GM10266 (cell line): ENCODE measurements at regions not wholly inside any gene's neighbourhood (a gene's known extent, or its start where the extent isn't known, plus 50 kb on each side); places are given as distances from the start of the nearest gene placed in this dataset.
A peak's percentile ranks its signal among the peaks of the same experiment; 100 is the strongest.

ENCODE experiments used
- DNase-seq: peaks from one replicate; pipeline ENCODE4 v3.0.0; 2012; ENCODE audit errors: extremely low spot score
- CTCF ChIP-seq: IDR thresholded peaks from 2 replicates; pipeline ENCODE4 v1.5.1; 2012; ENCODE audit warnings: mild to moderate bottlenecking, low read depth; ENCODE audit not compliant: control insufficient read depth, insufficient read depth; ENCODE audit errors: missing control alignments

DNA sequence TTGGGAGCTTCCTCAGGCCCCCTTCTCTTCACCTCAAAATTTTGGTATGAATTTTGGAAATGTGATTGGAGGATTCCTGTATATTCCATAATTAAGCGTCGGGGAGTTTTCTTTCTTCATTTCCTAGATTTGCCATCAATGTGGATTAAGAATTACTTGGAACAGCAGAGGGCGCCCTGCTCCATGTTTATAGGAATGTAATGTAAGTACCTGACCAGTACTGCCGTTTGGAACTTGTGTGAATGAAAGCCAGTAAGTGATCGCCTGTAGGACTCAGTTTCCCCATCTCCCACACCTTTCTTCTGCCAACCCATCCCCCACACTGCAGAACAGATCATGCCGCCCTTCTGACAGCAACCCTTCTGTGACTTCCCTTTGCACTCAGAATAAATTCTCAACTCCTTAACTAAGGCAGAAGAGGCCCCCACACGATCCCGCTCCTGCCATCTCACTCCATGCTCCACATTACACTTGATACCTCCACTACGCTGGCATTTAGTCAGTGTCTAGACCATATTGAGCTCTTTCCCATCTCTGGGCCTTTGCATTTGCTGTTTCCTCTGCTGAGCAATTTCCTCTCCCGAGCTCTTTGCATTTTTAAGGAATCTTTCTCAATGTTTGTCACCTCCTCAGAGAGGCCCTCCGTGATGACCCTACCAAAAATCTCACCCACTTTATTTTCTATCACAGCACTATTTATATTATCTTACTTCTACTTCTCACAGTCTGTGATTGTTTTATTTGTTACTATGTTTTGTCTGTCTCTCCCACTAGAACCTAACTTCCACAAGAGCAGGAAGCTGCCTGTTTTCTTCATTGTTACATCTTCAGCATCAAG, 79.5 kb upstream of the HTR4 start:
- TF ChIP-seq CTCF = peak; percentile 73

DNA sequence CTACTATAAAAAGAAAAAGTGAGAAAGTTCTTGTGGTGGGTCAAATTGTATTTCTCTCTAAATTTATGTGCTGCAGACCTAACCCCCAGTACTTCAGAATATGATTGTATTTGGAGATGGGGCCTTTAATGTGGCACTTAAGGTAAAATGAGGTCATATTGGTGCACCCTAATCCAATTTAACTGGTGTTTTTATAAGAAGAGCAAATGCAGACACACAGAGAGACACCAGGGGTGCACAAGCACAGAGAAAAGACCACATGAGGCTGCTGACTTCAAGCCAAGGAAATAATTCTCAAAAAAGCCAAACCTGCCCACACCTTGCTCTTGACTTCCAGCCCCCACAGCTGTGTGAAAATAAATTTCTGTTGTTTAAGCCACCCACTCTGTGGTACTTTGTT, 80.2 kb upstream of the HTR4 start:
- TF ChIP-seq CTCF = no peak
- no peak for DNase-seq

More for the DNA sequence above, 79.5 kb upstream of the HTR4 start:
- peak; percentile 25 for DNase-seq

GRCh38 chr5:148735301-148735835, 81.0 kb upstream of the HTR4 start:
- no peak for TF ChIP-seq CTCF

GRCh38 chr5:148739023-148739422, 84.7 kb upstream of the HTR4 start:
- no peak for TF ChIP-seq CTCF
- no peak for DNase-seq

More at GRCh38 chr5:148735301-148735835, 81.0 kb upstream of the HTR4 start:
- DNase-seq = no peak

GRCh38 chr5:148739524-148739923, 85.2 kb upstream of the HTR4 start:
- TF ChIP-seq CTCF = no peak
- no peak for DNase-seq

- TF ChIP-seq CTCF = no peak
- no peak for DNase-seq
Measured at GRCh38 chr5:148740079-148740858, 85.9 kb upstream of the HTR4 start.
